Osteocyte (in vitro differentiated cells): ENCODE measurements at regions not wholly inside any gene's neighbourhood (a gene's known extent, or its start where the extent isn't known, plus 50 kb on each side); places are given as distances from the start of the nearest gene placed in this dataset.

ENCODE experiments used
- DNase-seq: peaks from one replicate; pipeline ENCODE4 v3.0.0; 2021; ENCODE audit warnings: mixed read lengths; ENCODE audit not compliant: unreplicated experiment; ENCODE audit errors: extremely low spot score
- H3K27ac Mint-ChIP-seq: one replicate; pipeline ENCODE4 v1.8.0; 2021; ENCODE audit warnings: mild to moderate bottlenecking, mixed read lengths; ENCODE audit not compliant: unreplicated experiment
- H3K27me3 Mint-ChIP-seq: one replicate; pipeline ENCODE4 v1.8.0; 2021; ENCODE audit warnings: mixed read lengths; ENCODE audit not compliant: unreplicated experiment
- H3K36me3 Mint-ChIP-seq: one replicate; pipeline ENCODE4 v1.8.0; 2021; ENCODE audit warnings: mixed read lengths; ENCODE audit not compliant: unreplicated experiment
- H3K4me1 Mint-ChIP-seq: one replicate; pipeline ENCODE4 v1.8.0; 2021; ENCODE audit warnings: mixed read lengths; ENCODE audit not compliant: unreplicated experiment
- H3K4me3 Mint-ChIP-seq: one replicate; pipeline ENCODE4 v1.8.0; 2021; ENCODE audit warnings: mild to moderate bottlenecking, moderate library complexity, mixed read lengths; ENCODE audit not compliant: unreplicated experiment
- H3K9me3 Mint-ChIP-seq: one replicate; pipeline ENCODE4 v1.8.0; 2021; ENCODE audit warnings: mixed read lengths; ENCODE audit not compliant: unreplicated experiment
- CTCF ChIP-seq: fragments of 200-600 bp; sonication (generic); IDR thresholded peaks from 2 replicates; pipeline ENCODE4 v1.5.0; 2021; ENCODE audit warnings: antibody characterized with exemption, mild to moderate bottlenecking, moderate library complexity

- no peaks in the 10 kb centered on the region for H3K4me1 Mint-ChIP-seq
- no peak overlapping the region for H3K27ac Mint-ChIP-seq
- no peaks in the 10 kb centered on the region for H3K9me3 Mint-ChIP-seq
- no peak for DNase-seq
- TF ChIP-seq CTCF: no peak
- peaks cover 16% of the 10 kb centered on the region for H3K27me3 Mint-ChIP-seq
- no peaks in the 10 kb centered on the region for H3K36me3 Mint-ChIP-seq
- H3K4me3 Mint-ChIP-seq: no peak overlapping the region
Measured at GRCh38 chr20:11976966-11977365, 59.3 kb downstream of the BTBD3 start.

- peaks cover 23% of the 10 kb centered on the region for H3K27me3 Mint-ChIP-seq
- no peak for DNase-seq
- H3K9me3 Mint-ChIP-seq: no peaks in the 10 kb centered on the region
Measured at GRCh38 chr20:11978496-11978895, 60.8 kb downstream of the BTBD3 start.

GRCh38 chr20:11979306-11979990 is 61.8 kb downstream of the BTBD3 start:
- H3K4me1 Mint-ChIP-seq: no peaks in the 10 kb centered on the region
- no peak for DNase-seq
- H3K36me3 Mint-ChIP-seq: no peaks in the 10 kb centered on the region
- H3K27ac Mint-ChIP-seq: no peak overlapping the region
- no peaks in the 10 kb centered on the region for H3K9me3 Mint-ChIP-seq
- H3K27me3 Mint-ChIP-seq: peaks cover 20% of the 10 kb centered on the region
- no peak for TF ChIP-seq CTCF
- H3K4me3 Mint-ChIP-seq: no peak overlapping the region

More at GRCh38 chr20:11978496-11978895, 60.8 kb downstream of the BTBD3 start:
- H3K4me3 Mint-ChIP-seq: no peak overlapping the region
- H3K27ac Mint-ChIP-seq: no peak overlapping the region
- no peaks in the 10 kb centered on the region for H3K4me1 Mint-ChIP-seq
- TF ChIP-seq CTCF: no peak
- no peaks in the 10 kb centered on the region for H3K36me3 Mint-ChIP-seq

GRCh38 chr20:11980263-11980662 is 62.6 kb downstream of the BTBD3 start:
- Mint-ChIP-seq H3K36me3 (no peaks in the 10 kb centered on the region), H3K9me3 (no peaks in the 10 kb centered on the region), H3K4me3 (no peak overlapping the region), H3K27me3 (peaks cover 20% of the 10 kb centered on the region), H3K4me1 (no peaks in the 10 kb centered on the region), H3K27ac (no peak overlapping the region)
- DNase-seq: no peak
- TF ChIP-seq CTCF: no peak

- Mint-ChIP-seq H3K27me3 (peaks cover 20% of the 10 kb centered on the region), H3K4me3 (no peak overlapping the region), H3K27ac (no peak overlapping the region), H3K9me3 (no peaks in the 10 kb centered on the region), H3K4me1 (no peaks in the 10 kb centered on the region), H3K36me3 (no peaks in the 10 kb centered on the region)
- TF ChIP-seq CTCF: no peak
- DNase-seq: no peak
Measured at GRCh38 chr20:11981366-11981947, 63.8 kb downstream of the BTBD3 start.
